ENCODE measurements at regions not wholly inside any gene's neighbourhood (a gene's known extent, or its start where the extent isn't known, plus 50 kb on each side); places are given as distances from the start of the nearest gene placed in this dataset.

- DNase-seq (ENCODE audit: low spot score), result no peak
Measured at GRCh38 chr10:3987143-3987974, 202.3 kb upstream of the KLF6 start.

- DNase-seq (ENCODE audit: low spot score), result no peak
Measured at GRCh38 chr10:3986493-3987142, 201.6 kb upstream of the KLF6 start.

DNA sequence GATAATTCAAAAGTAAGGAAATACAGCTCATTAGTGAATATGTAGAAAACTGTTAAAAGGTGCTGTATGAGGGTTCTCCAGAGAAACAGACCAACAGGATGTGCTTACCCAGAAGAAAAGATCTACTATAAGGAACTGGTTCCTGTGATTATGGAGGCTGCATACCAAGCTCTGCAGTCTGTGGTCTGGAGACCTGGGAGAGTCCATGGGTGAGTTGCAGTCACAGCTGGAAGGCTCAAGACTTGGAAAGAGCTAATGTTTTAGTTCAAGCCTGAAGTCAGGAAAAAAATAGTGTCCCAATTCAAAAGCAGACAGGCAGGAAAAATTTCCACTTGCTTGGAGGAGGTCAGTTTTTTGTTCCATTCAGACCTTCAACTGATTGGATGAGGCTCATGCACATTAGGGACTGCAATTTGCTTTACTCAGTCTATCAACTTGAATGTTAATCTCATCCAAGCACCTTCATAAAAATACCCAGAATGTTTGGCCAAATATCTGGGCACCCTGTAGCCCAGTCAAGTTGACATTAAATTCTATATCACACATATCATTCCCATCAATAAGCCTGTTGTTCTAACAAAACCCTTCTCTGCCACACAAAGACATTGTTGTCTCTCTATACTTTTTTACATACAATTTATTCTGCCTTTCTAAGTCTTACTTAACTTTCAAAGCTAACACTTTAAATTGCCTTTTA lies 197.9 kb upstream of the KLF6 start:
- no peak for DNase-seq (ENCODE audit: low spot score)

DNA sequence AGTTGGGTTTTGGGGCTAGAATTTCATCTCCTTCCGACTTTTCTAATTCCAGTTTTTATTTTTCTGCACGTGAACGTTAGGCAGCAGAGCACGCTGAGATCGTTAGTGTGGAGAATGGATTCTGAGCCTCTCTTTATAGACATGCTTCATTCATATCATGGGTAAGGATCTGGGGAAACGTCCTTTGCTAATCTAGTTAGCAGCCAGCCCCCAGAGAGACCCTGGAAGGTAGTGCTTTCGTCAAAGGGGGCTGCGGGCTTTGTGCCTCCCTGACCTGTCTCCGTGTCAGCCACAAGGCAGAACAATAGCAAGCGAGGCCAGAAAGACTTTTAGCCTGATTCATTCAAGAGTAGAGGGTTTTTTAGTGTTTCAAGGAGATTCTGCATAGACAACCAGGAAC lies 196.3 kb upstream of the KLF6 start:
- DNase-seq (ENCODE audit: low spot score), result no peak

DNA sequence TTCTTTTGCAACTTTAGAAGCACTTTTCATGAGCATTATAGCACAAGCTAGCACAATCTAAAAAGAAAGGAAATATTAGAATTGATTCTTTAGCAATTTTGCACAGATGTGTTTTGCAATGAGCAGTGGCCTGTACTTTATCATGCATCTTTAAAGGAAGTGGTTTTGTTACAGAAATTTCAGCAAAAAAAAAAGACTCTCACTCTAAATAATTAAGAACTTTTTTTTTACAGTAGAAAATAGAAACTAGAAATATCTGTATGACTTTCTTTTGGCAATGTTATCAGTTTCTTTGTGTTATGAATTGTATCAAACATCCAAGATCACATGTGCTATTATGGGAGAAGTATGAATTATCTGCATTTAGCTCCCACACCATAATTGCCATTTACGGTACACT lies 195.7 kb upstream of the KLF6 start:
- no peak for DNase-seq (ENCODE audit: low spot score)

- no peak for DNase-seq (ENCODE audit: low spot score)
Measured at GRCh38 chr10:3980144-3980543, 195.1 kb upstream of the KLF6 start.

GRCh38 chr10:3978761-3979160 lies 193.8 kb upstream of the KLF6 start:
- DNase-seq (ENCODE audit: low spot score), result no peak

- DNase-seq (ENCODE audit: low spot score), result no peak
Measured at GRCh38 chr10:3978174-3978573, 193.2 kb upstream of the KLF6 start.

DNA sequence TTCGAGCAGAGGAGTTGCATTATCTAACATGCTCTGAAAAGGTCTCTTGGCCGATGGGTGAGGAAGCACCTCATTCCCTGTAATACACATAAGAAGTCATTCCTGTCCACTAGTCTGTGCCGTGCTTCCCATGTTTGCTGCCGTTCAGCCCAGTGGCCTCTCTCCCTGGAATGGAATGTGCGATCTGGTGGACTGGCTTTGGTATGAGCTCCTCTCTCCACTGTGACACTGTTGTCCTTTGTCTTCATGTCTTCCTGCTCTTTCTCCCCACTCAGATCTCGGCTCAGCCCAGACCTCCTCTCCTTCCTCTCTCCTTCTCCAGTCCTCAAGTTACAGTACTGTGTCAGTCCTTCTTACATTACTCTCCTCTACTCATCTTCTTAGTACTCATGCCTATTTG lies 192.8 kb upstream of the KLF6 start:
- no peak for DNase-seq (ENCODE audit: low spot score)

GRCh38 chr10:3976718-3977117 lies 191.7 kb upstream of the KLF6 start:
- no peak for DNase-seq (ENCODE audit: low spot score)

GRCh38 chr10:3976171-3976570 lies 191.2 kb upstream of the KLF6 start:
- no peak for DNase-seq (ENCODE audit: low spot score)

GRCh38 chr10:3975016-3975415 lies 190.0 kb upstream of the KLF6 start:
- DNase-seq (ENCODE audit: low spot score), result no peak

GRCh38 chr10:3972460-3973301 lies 187.7 kb upstream of the KLF6 start:
- DNase-seq (ENCODE audit: low spot score), result no peak

- DNase-seq (ENCODE audit: low spot score), result no peak
Measured at GRCh38 chr10:3971713-3972112, 186.7 kb upstream of the KLF6 start.

- DNase-seq (ENCODE audit: low spot score), result no peak
Measured at GRCh38 chr10:3969876-3970666, 185.1 kb upstream of the KLF6 start.

- DNase-seq (ENCODE audit: low spot score), result no peak
Measured at GRCh38 chr10:3968727-3969126, 183.7 kb upstream of the KLF6 start.

- no peak for DNase-seq (ENCODE audit: low spot score)
Measured at GRCh38 chr10:3964516-3964915, 179.5 kb upstream of the KLF6 start.

GRCh38 chr10:3963191-3963673 lies 178.2 kb upstream of the KLF6 start:
- DNase-seq (ENCODE audit: low spot score), result no peak

DNA sequence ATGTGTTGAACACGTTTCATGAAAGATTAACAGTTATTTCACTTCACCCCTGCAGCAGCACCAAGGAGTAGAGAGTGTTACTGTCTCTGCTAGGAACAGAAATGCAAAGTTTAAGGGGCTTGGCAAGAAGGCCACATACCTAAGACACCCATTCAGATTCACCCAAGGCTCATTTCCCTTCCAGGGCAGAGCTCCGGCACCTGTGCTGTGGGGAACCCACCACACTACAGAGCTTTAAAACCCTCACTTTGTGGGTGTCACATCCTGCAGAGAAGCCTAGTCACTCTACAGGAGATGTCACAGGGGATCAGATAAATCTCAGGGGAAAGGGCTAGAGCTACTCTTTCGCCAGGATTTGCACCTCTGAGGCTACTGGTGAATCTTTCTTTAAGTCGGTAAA lies 176.1 kb upstream of the KLF6 start:
- DNase-seq (ENCODE audit: low spot score), result no peak

DNA sequence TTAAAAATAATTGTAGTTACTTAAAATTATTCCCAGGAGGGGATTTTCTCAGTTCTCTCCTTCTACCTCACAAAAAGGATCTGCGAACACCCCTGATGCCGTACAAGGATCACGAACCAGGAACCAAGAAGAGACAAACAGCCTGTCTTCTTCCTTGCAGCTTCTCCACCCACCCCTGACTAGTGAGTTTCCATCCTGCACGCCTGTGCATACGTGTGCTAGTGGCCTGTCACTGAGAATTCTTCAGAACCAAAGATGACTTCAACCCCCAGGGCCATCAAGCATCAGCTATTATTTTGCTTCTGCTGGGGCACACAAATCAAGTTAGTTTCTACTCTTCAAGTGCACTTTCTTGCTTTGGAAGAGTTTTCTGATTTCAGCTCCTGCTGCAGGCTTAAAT lies 175.5 kb upstream of the KLF6 start:
- DNase-seq (ENCODE audit: low spot score), result no peak
